ENCODE measurements at regions not wholly inside any gene's neighbourhood (a gene's known extent, or its start where the extent isn't known, plus 50 kb on each side); places are given as distances from the start of the nearest gene placed in this dataset.

DNA sequence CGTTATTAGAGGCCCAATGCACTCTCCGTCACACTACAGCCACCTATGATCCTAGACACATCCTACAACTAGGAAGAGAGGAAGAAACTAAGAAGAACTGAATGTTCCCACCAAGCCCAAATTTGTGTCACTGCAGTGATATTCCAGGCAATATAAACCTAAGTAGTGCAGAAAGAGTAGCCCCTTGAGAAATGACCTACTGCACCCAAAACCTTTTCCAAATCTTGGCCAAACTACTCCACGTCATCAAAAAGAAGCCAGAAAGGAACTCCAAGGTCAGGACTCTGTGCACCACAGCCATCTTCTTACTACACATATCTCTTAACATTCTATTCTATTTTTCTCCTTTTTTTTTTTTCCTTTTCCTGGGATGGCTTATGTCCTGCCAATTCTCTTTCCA, 60.2 kb downstream of the ADAMTS1 start:
- no peak for DNase-seq (ENCODE audit: low read depth in 1 of 2, low spot score in 1 of 2)
- in situ Hi-C loops (cut with HindIII; ENCODE audit: low pct_unique_long_range_greater_than_20kb, low sequenced_read_pairs): no loop called here

GRCh38 chr21:26783466-26784195, 61.6 kb downstream of the ADAMTS1 start:
- in situ Hi-C loops (cut with HindIII; ENCODE audit: low pct_unique_long_range_greater_than_20kb, low sequenced_read_pairs): no loop called here
- DNase-seq (ENCODE audit: low read depth in 1 of 2, low spot score in 1 of 2): no peak
- TF ChIP-seq JUND (IDR thresholded peaks at IDR 0.05; ENCODE audit: low read depth): no peak

More for the DNA sequence above, 60.2 kb downstream of the ADAMTS1 start:
- TF ChIP-seq JUND (IDR thresholded peaks at IDR 0.05; ENCODE audit: low read depth): no peak

- no peak for DNase-seq (ENCODE audit: low read depth in 1 of 2, low spot score in 1 of 2)
- in situ Hi-C loops (cut with HindIII; ENCODE audit: low pct_unique_long_range_greater_than_20kb, low sequenced_read_pairs): no loop called here
- TF ChIP-seq JUND (IDR thresholded peaks at IDR 0.05; ENCODE audit: low read depth): no peak
Observed at GRCh38 chr21:26782747-26783146, 62.5 kb downstream of the ADAMTS1 start.

DNA sequence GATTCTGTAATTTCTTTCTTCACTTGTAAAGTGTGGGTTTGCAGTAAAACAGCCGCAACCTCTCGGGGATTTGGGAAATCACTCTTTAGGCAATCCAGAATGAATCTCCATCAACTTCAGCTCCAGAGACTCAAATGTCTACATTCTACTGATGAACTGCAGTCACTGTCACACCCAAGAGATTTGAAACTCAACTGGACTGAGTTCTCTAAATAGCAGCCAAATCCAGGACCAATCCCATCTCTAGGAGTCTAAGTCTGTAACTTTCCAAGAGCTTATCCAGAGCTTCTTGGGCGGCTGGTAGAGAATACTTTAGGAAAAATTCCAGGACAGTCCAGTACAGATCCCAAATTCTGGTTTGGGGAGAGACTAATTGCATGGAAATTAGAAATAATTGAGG, 62.9 kb downstream of the ADAMTS1 start:
- TF ChIP-seq JUND (IDR thresholded peaks at IDR 0.05; ENCODE audit: low read depth): no peak
- DNase-seq (ENCODE audit: low read depth in 1 of 2, low spot score in 1 of 2): no peak
- in situ Hi-C loops (cut with HindIII; ENCODE audit: low pct_unique_long_range_greater_than_20kb, low sequenced_read_pairs): no loop called here

- no peak for DNase-seq (ENCODE audit: low read depth in 1 of 2, low spot score in 1 of 2)
- TF ChIP-seq JUND (IDR thresholded peaks at IDR 0.05; ENCODE audit: low read depth): no peak
Observed at GRCh38 chr21:26781331-26781730, 63.9 kb downstream of the ADAMTS1 start.

DNA sequence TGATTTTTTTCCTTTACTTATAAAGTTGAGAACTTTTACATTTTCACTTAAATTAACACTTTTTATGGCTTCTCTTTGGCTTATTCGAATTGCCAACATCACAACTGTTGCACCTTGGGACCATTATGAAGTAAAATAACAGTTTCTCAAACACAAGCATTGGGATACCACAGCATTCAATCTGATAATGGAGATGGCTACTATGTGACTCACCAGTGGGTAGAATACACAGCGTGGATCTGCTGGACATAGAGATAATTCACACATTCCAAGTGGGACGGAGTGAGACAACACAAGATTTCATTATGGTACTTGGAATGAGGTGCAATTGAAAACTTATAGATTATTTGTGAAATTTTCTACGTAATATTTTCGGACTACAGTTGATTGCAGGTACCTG, 68.0 kb downstream of the ADAMTS1 start:
- DNase-seq (ENCODE audit: low read depth in 1 of 2, low spot score in 1 of 2): no peak
- no peak for TF ChIP-seq JUND (IDR thresholded peaks at IDR 0.05; ENCODE audit: low read depth)
- in situ Hi-C loops (cut with HindIII; ENCODE audit: low pct_unique_long_range_greater_than_20kb, low sequenced_read_pairs): no loop called here

More at GRCh38 chr21:26781331-26781730, 63.9 kb downstream of the ADAMTS1 start:
- in situ Hi-C loops (cut with HindIII; ENCODE audit: low pct_unique_long_range_greater_than_20kb, low sequenced_read_pairs): no loop called here

DNA sequence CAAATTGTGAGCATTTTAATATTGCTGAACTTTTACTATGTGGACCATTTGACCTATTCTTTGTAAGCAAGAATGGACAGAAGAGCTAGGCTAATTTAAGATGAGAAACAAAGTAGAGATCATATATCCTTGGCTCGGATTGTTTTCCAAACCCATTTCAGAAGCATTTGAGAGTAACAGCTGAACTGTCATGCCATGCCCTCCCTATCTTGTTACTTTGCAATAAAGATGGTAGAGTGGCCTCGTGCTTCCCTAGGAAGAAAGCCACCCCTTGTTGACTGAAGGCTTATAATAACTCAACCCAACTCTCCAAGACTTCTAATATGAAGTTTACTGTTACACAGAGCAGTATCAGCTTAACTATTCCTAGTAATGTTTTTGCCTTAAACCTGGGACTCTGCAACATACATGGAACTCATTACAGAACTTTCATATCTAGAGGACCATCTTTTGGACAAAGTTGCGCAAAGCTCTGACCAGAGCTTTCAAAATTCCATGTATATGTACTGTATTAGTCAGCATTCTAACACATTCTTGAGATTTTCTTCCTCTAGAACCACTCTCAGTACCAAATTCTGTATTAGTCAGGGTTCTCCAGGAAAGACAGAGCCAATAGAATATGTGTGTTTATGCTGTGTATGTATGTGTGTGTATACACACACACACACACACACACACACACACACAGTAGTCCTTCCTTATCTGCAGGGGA, 68.7 kb downstream of the ADAMTS1 start:
- peak in 1 of 2 experiments; percentile 10 for DNase-seq (ENCODE audit: low read depth in 1 of 2, low spot score in 1 of 2)
- TF ChIP-seq JUND (IDR thresholded peaks at IDR 0.05; ENCODE audit: low read depth): no peak
- in situ Hi-C loops (cut with HindIII; ENCODE audit: low pct_unique_long_range_greater_than_20kb, low sequenced_read_pairs): no loop called here

GRCh38 chr21:26773058-26773457, 72.2 kb downstream of the ADAMTS1 start:
- in situ Hi-C loops (cut with HindIII; ENCODE audit: low pct_unique_long_range_greater_than_20kb, low sequenced_read_pairs): no loop called here
- DNase-seq (ENCODE audit: low read depth in 1 of 2, low spot score in 1 of 2): no peak
- no peak for TF ChIP-seq JUND (IDR thresholded peaks at IDR 0.05; ENCODE audit: low read depth)

- in situ Hi-C loops (cut with HindIII; ENCODE audit: low pct_unique_long_range_greater_than_20kb, low sequenced_read_pairs): no loop called here
- peak in 1 of 2 experiments; percentile 40 for DNase-seq (ENCODE audit: low read depth in 1 of 2, low spot score in 1 of 2)
- no peak for TF ChIP-seq JUND (IDR thresholded peaks at IDR 0.05; ENCODE audit: low read depth)
Observed at GRCh38 chr21:26769613-26770188, 75.5 kb downstream of the ADAMTS1 start.

GRCh38 chr21:26766826-26767325, 78.3 kb downstream of the ADAMTS1 start:
- no peak for DNase-seq (ENCODE audit: low read depth in 1 of 2, low spot score in 1 of 2)
- TF ChIP-seq JUND (IDR thresholded peaks at IDR 0.05; ENCODE audit: low read depth): no peak
- in situ Hi-C loops (cut with HindIII; ENCODE audit: low pct_unique_long_range_greater_than_20kb, low sequenced_read_pairs): no loop called here

DNA sequence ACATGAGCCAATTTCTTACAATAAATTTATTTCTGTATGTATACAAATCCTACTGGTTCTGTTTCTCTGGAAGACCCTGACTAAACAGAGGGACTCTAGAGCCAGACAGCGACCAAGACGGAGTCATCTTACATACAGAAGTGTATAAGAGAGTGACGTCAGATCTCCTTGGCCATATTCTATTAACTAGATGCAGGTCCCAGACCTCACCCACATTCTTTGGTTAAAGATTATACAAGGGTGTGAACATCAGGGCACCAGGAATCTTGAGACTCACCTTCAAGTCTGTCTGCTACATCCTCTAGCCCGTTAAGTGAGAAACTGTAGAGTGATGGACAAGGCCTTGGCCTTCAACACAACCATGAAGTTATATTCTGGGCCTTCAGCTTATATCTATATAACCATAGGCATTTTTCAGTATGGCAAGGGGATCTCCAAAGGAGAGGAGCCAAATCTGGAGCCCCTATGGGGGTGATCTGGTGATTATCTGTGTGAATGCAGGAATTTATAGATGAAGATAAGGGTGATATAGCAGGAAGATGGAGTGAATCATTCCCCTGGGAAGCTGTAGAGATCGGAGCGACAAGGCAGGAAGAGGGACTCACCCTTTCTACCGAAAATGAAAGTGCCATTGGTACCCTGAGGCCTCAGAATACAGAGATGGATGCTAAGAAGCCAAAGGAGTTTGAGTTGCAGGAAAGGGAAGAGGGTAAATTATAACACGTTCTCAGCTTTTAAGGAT, 83.9 kb downstream of the ADAMTS1 start:
- DNase-seq (ENCODE audit: low read depth in 1 of 2, low spot score in 1 of 2): no peak
- no peak for TF ChIP-seq JUND (IDR thresholded peaks at IDR 0.05; ENCODE audit: low read depth)
- in situ Hi-C loops (cut with HindIII; ENCODE audit: low pct_unique_long_range_greater_than_20kb, low sequenced_read_pairs): no loop called here

GRCh38 chr21:26759731-26760130, 85.5 kb downstream of the ADAMTS1 start:
- no peak for DNase-seq (ENCODE audit: low read depth in 1 of 2, low spot score in 1 of 2)
- TF ChIP-seq JUND (IDR thresholded peaks at IDR 0.05; ENCODE audit: low read depth): no peak
- in situ Hi-C loops (cut with HindIII; ENCODE audit: low pct_unique_long_range_greater_than_20kb, low sequenced_read_pairs): no loop called here

All from T47D (cell line).